ENCODE measurements at regions not wholly inside any gene's neighbourhood (a gene's known extent, or its start where the extent isn't known, plus 50 kb on each side); places are given as distances from the start of the nearest gene placed in this dataset.

- TF ChIP-seq POLR2AphosphoS5 (IDR thresholded peaks at IDR 0.05) (no peak), CTCF (IDR thresholded peaks at IDR 0.05) (no peak), POLR2A (IDR thresholded peaks at IDR 0.05) (no peak), EP300 (IDR thresholded peaks at IDR 0.05) (no peak)
Measured at GRCh38 chr2:34825686-34826085, 1226.6 kb upstream of the FAM98A start.
